Mesenchymal stem cell (in vitro differentiated cells and primary cell): ENCODE measurements at regions not wholly inside any gene's neighbourhood (a gene's known extent, or its start where the extent isn't known, plus 50 kb on each side); places are given as distances from the start of the nearest gene placed in this dataset.

Experiments used
- DNase-seq: peaks from one replicate; pipeline ENCODE4 v3.0.0-alpha.2; 2013
- H2AFZ ChIP-seq: one replicate; pipeline ENCODE4 v1.6.1; 2013; ENCODE audit warnings: low read depth, mild to moderate bottlenecking, control low read depth, inconsistent platforms, low read length, moderate library complexity
- H2AK5ac ChIP-seq: 2 replicates; pipeline ENCODE4 v1.6.1; 2013; ENCODE audit warnings: low read length, moderate library complexity, mild to moderate bottlenecking, inconsistent platforms; ENCODE audit not compliant: severe bottlenecking
- H2BK120ac ChIP-seq: one replicate; pipeline ENCODE4 v1.6.1; 2013; ENCODE audit warnings: low read depth, mild to moderate bottlenecking, inconsistent platforms, low read length, moderate library complexity
- H2BK12ac ChIP-seq, 2 experiments: one replicate each; pipeline ENCODE4 v1.6.1; 2013; ENCODE audit warnings: inconsistent platforms in 2 of 2, low read length in 2 of 2, mild to moderate bottlenecking in 2 of 2, moderate library complexity in 2 of 2, control low read depth in 1 of 2
- H2BK15ac ChIP-seq: one replicate; pipeline ENCODE4 v1.6.1; 2013; ENCODE audit warnings: mild to moderate bottlenecking, low read depth, inconsistent platforms; ENCODE audit not compliant: poor library complexity, severe bottlenecking
- H2BK5ac ChIP-seq: 2 replicates; pipeline ENCODE4 v1.6.1; 2013; ENCODE audit warnings: low read depth, mild to moderate bottlenecking, low read length, control low read depth, inconsistent platforms; ENCODE audit not compliant: poor library complexity, severe bottlenecking
- H3K14ac ChIP-seq, 2 experiments: one replicate each; pipeline ENCODE4 v1.6.1; 2013; ENCODE audit warnings: inconsistent platforms in 2 of 2, low read length in 2 of 2, control low read depth in 1 of 2, mild to moderate bottlenecking in 1 of 2, moderate library complexity in 1 of 2
- H3K18ac ChIP-seq, 2 experiments: one replicate each; pipeline ENCODE4 v1.6.1; 2013; ENCODE audit warnings: inconsistent platforms in 2 of 2, low read length in 2 of 2, control low read depth in 1 of 2, low read depth in 1 of 2, mild to moderate bottlenecking in 1 of 2
- H3K23ac ChIP-seq, 2 experiments: one replicate each; pipeline ENCODE4 v1.6.1; 2013; ENCODE audit warnings: inconsistent platforms in 2 of 2, low read length in 2 of 2, mild to moderate bottlenecking in 2 of 2, moderate library complexity in 2 of 2, control low read depth in 1 of 2
- H3K27ac ChIP-seq: 2 replicates; pipeline ENCODE4 v1.5.1; 2013; ENCODE audit warnings: mild to moderate bottlenecking, moderate library complexity, low read length, control low read depth, inconsistent platforms; ENCODE audit not compliant: poor library complexity, severe bottlenecking
- H3K27me3 ChIP-seq, 2 experiments: 2 replicates each; pipeline versions ENCODE4 v1.6.1 to v1.7.0; 2013; ENCODE audit warnings: low read length in 2 of 2, mild to moderate bottlenecking in 2 of 2, moderate library complexity in 2 of 2, control low read depth in 1 of 2, inconsistent platforms in 1 of 2; ENCODE audit not compliant: control insufficient read depth in 1 of 2, insufficient read depth in 1 of 2
- H3K36me3 ChIP-seq, 2 experiments: 2 replicates each; pipeline versions ENCODE4 v1.6.1 to v1.7.0; 2013; ENCODE audit warnings: low read length in 2 of 2, control low read depth in 1 of 2, inconsistent platforms in 1 of 2, low read depth in 1 of 2, mild to moderate bottlenecking in 1 of 2; ENCODE audit not compliant: insufficient read depth in 2 of 2, control insufficient read depth in 1 of 2
- H3K4ac ChIP-seq, 2 experiments: one replicate each; pipeline ENCODE4 v1.6.1; 2013; ENCODE audit warnings: inconsistent platforms in 2 of 2, low read length in 2 of 2, mild to moderate bottlenecking in 2 of 2, moderate library complexity in 2 of 2, control low read depth in 1 of 2, low read depth in 1 of 2
- H3K4me1 ChIP-seq: 2 replicates; pipeline ENCODE4 v1.6.1; 2013; ENCODE audit warnings: low read depth, low read length, control low read depth; ENCODE audit not compliant: control insufficient read depth, insufficient read depth
- H3K4me2 ChIP-seq: 2 replicates; pipeline ENCODE4 v1.6.1; 2013; ENCODE audit warnings: low read length, mild to moderate bottlenecking, inconsistent platforms; ENCODE audit not compliant: poor library complexity, severe bottlenecking
- H3K4me3 ChIP-seq, 2 experiments: 2 replicates each; pipeline versions ENCODE4 v1.5.1 to v1.7.0; 2013; ENCODE audit warnings: low read length in 2 of 2, mild to moderate bottlenecking in 2 of 2, control low read depth in 1 of 2, low read depth in 1 of 2; ENCODE audit not compliant: insufficient read depth in 1 of 2
- H3K79me1 ChIP-seq: replicated peaks from 2 replicates; pipeline ENCODE4 v1.6.1; 2013; ENCODE audit warnings: mild to moderate bottlenecking, control low read depth, low read length, inconsistent platforms; ENCODE audit not compliant: poor library complexity, severe bottlenecking
- H3K9ac ChIP-seq: 2 replicates; pipeline ENCODE4 v1.7.0; 2013; ENCODE audit warnings: mild to moderate bottlenecking, low read length, moderate library complexity
- H3K9me3 ChIP-seq: 2 replicates; pipeline ENCODE4 v1.7.0; 2013; ENCODE audit warnings: mild to moderate bottlenecking, low read length; ENCODE audit not compliant: control insufficient read depth
- H4K8ac ChIP-seq: one replicate; pipeline ENCODE4 v1.6.1; 2013; ENCODE audit warnings: inconsistent platforms, mild to moderate bottlenecking, low read length, moderate library complexity
- H4K91ac ChIP-seq: one replicate; pipeline ENCODE4 v1.6.1; 2013; ENCODE audit warnings: mild to moderate bottlenecking, low read length, inconsistent platforms
- WGBS: methylation state at CpG from one replicate; pipeline ENCODE4 v1.1.7; 2013; ENCODE audit warnings: mixed read lengths; 5-methylcytosine and 5-hydroxymethylcytosine counted together

GRCh38 chr4:24701683-24702082, 93.7 kb upstream of the SOD3 start:
- no peak overlapping the region for H2AFZ ChIP-seq
- 89% methylated on average over 3 of the region's 5 CpGs for WGBS
- H3K4me3 ChIP-seq: no peak overlapping the region
- H3K14ac ChIP-seq: no peak overlapping the region
- H3K4ac ChIP-seq: no peak overlapping the region
- H3K4me2 ChIP-seq: no peak overlapping the region
- H3K9me3 ChIP-seq: no peaks in the 10 kb centered on the region
- H3K79me1 ChIP-seq: no peaks in the 10 kb centered on the region
- no peak overlapping the region for H2AK5ac ChIP-seq
- no peak overlapping the region for H2BK5ac ChIP-seq
- no peak overlapping the region for H2BK12ac ChIP-seq
- H3K18ac ChIP-seq: no peak overlapping the region
- peaks cover 0 to 18% of the 10 kb centered on the region in 2 experiments for H3K27me3 ChIP-seq
- H3K36me3 ChIP-seq: no peaks in the 10 kb centered on the region
- no peaks in the 10 kb centered on the region for H3K4me1 ChIP-seq
- no peak overlapping the region for H4K8ac ChIP-seq
- H3K27ac ChIP-seq: no peak overlapping the region
- no peak for DNase-seq
- H2BK120ac ChIP-seq: no peak overlapping the region
- no peak overlapping the region for H4K91ac ChIP-seq
- no peak overlapping the region for H3K23ac ChIP-seq
- no peak overlapping the region for H2BK15ac ChIP-seq
- H3K9ac ChIP-seq: no peak overlapping the region

GRCh38 chr4:24702281-24702680, 93.1 kb upstream of the SOD3 start:
- Histone ChIP-seq H3K4me1 (no peaks in the 10 kb centered on the region), H3K23ac (no peak overlapping the region), H3K79me1 (no peaks in the 10 kb centered on the region), H2BK15ac (no peak overlapping the region), H3K27me3 (peaks cover 0 to 18% of the 10 kb centered on the region in 2 experiments), H4K91ac (no peak overlapping the region), H2AK5ac (no peak overlapping the region), H3K18ac (no peak overlapping the region), H2BK120ac (no peak overlapping the region), H2AFZ (no peak overlapping the region), H3K4me3 (no peak overlapping the region), H2BK12ac (no peak overlapping the region), H3K27ac (no peak overlapping the region), H3K36me3 (no peaks in the 10 kb centered on the region), H3K4ac (no peak overlapping the region), H3K14ac (no peak overlapping the region), H3K9me3 (peaks cover 2% of the 10 kb centered on the region), H3K4me2 (no peak overlapping the region), H4K8ac (no peak overlapping the region), H3K9ac (no peak overlapping the region), H2BK5ac (no peak overlapping the region)
- no CpG with 5 or more reads among the region's 1 CpG for WGBS
- DNase-seq: no peak

GRCh38 chr4:24703298-24703697, 92.1 kb upstream of the SOD3 start:
- DNase-seq: no peak
- no peak overlapping the region for H3K23ac ChIP-seq
- H3K79me1 ChIP-seq: no peaks in the 10 kb centered on the region
- H3K36me3 ChIP-seq: no peaks in the 10 kb centered on the region
- no peak overlapping the region for H3K9ac ChIP-seq
- H3K4ac ChIP-seq: no peak overlapping the region
- H2AFZ ChIP-seq: no peak overlapping the region
- no peaks in the 10 kb centered on the region for H3K4me1 ChIP-seq
- H2BK120ac ChIP-seq: no peak overlapping the region
- H3K4me3 ChIP-seq: no peak overlapping the region
- 100% methylated on average over 2 of the region's 2 CpGs for WGBS
- H3K14ac ChIP-seq: no peak overlapping the region
- H2BK12ac ChIP-seq: no peak overlapping the region
- no peak overlapping the region for H2AK5ac ChIP-seq
- no peak overlapping the region for H2BK5ac ChIP-seq
- H4K8ac ChIP-seq: no peak overlapping the region
- H2BK15ac ChIP-seq: no peak overlapping the region
- H3K27ac ChIP-seq: no peak overlapping the region
- peaks cover 0 to 18% of the 10 kb centered on the region in 2 experiments for H3K27me3 ChIP-seq
- H3K4me2 ChIP-seq: no peak overlapping the region
- H3K9me3 ChIP-seq: peaks cover 7% of the 10 kb centered on the region
- no peak overlapping the region for H4K91ac ChIP-seq
- H3K18ac ChIP-seq: no peak overlapping the region

- Histone ChIP-seq H3K27ac (no peak overlapping the region), H4K8ac (no peak overlapping the region), H3K9ac (no peak overlapping the region), H3K9me3 (peaks cover 7% of the 10 kb centered on the region), H3K4me2 (no peak overlapping the region), H2AFZ (no peak overlapping the region), H3K4ac (no peak overlapping the region), H2BK120ac (no peak overlapping the region), H3K79me1 (no peaks in the 10 kb centered on the region), H3K4me3 (no peak overlapping the region), H2AK5ac (no peak overlapping the region), H2BK12ac (no peak overlapping the region), H3K18ac (no peak overlapping the region), H3K23ac (no peak overlapping the region), H2BK15ac (no peak overlapping the region), H3K4me1 (no peaks in the 10 kb centered on the region), H3K27me3 (peaks cover 0 to 18% of the 10 kb centered on the region in 2 experiments), H3K36me3 (no peaks in the 10 kb centered on the region), H2BK5ac (no peak overlapping the region), H3K14ac (no peak overlapping the region), H4K91ac (no peak overlapping the region)
- WGBS: 46% methylated on average over 5 of the region's 6 CpGs
- no peak for DNase-seq
These were observed 91.2 kb upstream of the SOD3 start for GRCh38 chr4:24704149-24704548.
